Activated CD4-positive, alpha-beta T cell treated with anti-CD3 and anti-CD28 coated beads for 36 hours (primary cell): ENCODE measurements at regions not wholly inside any gene's neighbourhood (a gene's known extent, or its start where the extent isn't known, plus 50 kb on each side); places are given as distances from the start of the nearest gene placed in this dataset.

ENCODE experiments used
- ATAC-seq: fragments of 200-7000 bp; cut with Tn5 transposase; one replicate; pipeline ENCODE4 v1.10.0; 2021; ENCODE audit warnings: mild to moderate bottlenecking, moderate library complexity
- CTCF ChIA-PET: fragments of 350-600 bp; sonication (Branson Sonifier 250); formaldehyde crosslinking; loops from one replicate; lab custom pipeline; 2021; ENCODE audit warnings: antibody characterized with exemption; lab: Charles Lee
- POLR2A ChIA-PET: fragments of 350-600 bp; sonication (Branson Sonifier 250); formaldehyde crosslinking; loops from one replicate; lab custom pipeline; 2021; ENCODE audit warnings: antibody characterized with exemption, inconsistent platforms; lab: Charles Lee
- DNase-seq: peaks from one replicate; pipeline ENCODE4 v3.0.0-alpha.2; 2020
- H3K27ac Mint-ChIP-seq: one replicate; pipeline ENCODE4 v1.8.0; 2021; ENCODE audit warnings: mixed read lengths
- H3K27me3 Mint-ChIP-seq: one replicate; pipeline ENCODE4 v1.8.0; 2021; ENCODE audit warnings: mixed read lengths
- H3K36me3 Mint-ChIP-seq: one replicate; pipeline ENCODE4 v1.8.0; 2021; ENCODE audit warnings: low read depth, mixed read lengths
- H3K4me1 Mint-ChIP-seq: one replicate; pipeline ENCODE4 v1.8.0; 2021; ENCODE audit warnings: mixed read lengths
- H3K4me3 Mint-ChIP-seq: one replicate; pipeline ENCODE4 v1.8.0; 2021; ENCODE audit warnings: mild to moderate bottlenecking, moderate library complexity, mixed read lengths
- H3K9me3 Mint-ChIP-seq: one replicate; pipeline ENCODE4 v1.8.0; 2021; ENCODE audit warnings: low read depth, mixed read lengths
- intact Hi-C, 2 experiments: fragments of 100-400 bp; cut with DNase I in 1 of 2; cut with micrococcal nuclease in 1 of 2; formaldehyde crosslinking; loops; one replicate each; pipeline versions ENCODE4 v1.14.2 to v1.15.1; 2022 to 2024; cut with DNase I, micrococcal nuclease

GRCh38 chr1:212225871-212226302, 59.3 kb upstream of the PPP2R5A start:
- no peak overlapping the region for H3K4me3 Mint-ChIP-seq
- intact Hi-C loops, result no loop called here
- peak overlapping the region; percentile 35 for H3K27ac Mint-ChIP-seq
- H3K9me3 Mint-ChIP-seq, result no peaks in the 10 kb centered on the region
- POLR2A ChIA-PET, result interaction anchor here (0.6 kb wide), 1 partner anchor 115 kb away, joined by 7 read pairs; no protein-coding TSS in a partner anchor
- CTCF ChIA-PET, result interaction anchor here (0.7 kb wide), 1 partner anchor 284 kb away, joined by 4 read pairs; no protein-coding TSS in a partner anchor
- DNase-seq (no peak), ATAC-seq (peak; percentile 7)
- no peaks in the 10 kb centered on the region for H3K27me3 Mint-ChIP-seq
- peaks cover 25% of the 10 kb centered on the region for H3K4me1 Mint-ChIP-seq
- no peaks in the 10 kb centered on the region for H3K36me3 Mint-ChIP-seq

GRCh38 chr1:212226467-212226866, 58.7 kb upstream of the PPP2R5A start:
- intact Hi-C loops, result no loop called here
- Mint-ChIP-seq H3K27me3 (no peaks in the 10 kb centered on the region), H3K27ac (peak overlapping the region; percentile 35)

GRCh38 chr1:212228076-212228475, 57.1 kb upstream of the PPP2R5A start:
- POLR2A ChIA-PET, result no interaction called here
- peaks cover 31% of the 10 kb centered on the region for H3K4me1 Mint-ChIP-seq

More at GRCh38 chr1:212226467-212226866, 58.7 kb upstream of the PPP2R5A start:
- Mint-ChIP-seq H3K36me3 (no peaks in the 10 kb centered on the region), H3K4me1 (peaks cover 25% of the 10 kb centered on the region), H3K4me3 (no peak overlapping the region), H3K9me3 (no peaks in the 10 kb centered on the region)
- ChIA-PET POLR2A (no interaction called here), CTCF (no interaction called here)
- ATAC-seq (no peak), DNase-seq (no peak)

GRCh38 chr1:212228591-212229119, 56.6 kb upstream of the PPP2R5A start:
- no peaks in the 10 kb centered on the region for H3K9me3 Mint-ChIP-seq
- ChIA-PET POLR2A (no interaction called here), CTCF (interaction anchor here (1.0 kb wide), 1 partner anchor 23 kb away, joined by 3 read pairs; no protein-coding TSS in a partner anchor)
- H3K27me3 Mint-ChIP-seq, result no peaks in the 10 kb centered on the region
- ATAC-seq (no peak), DNase-seq (no peak)
- peaks cover 37% of the 10 kb centered on the region for H3K4me1 Mint-ChIP-seq
- no peak overlapping the region for H3K27ac Mint-ChIP-seq
- no peak overlapping the region for H3K4me3 Mint-ChIP-seq
- H3K36me3 Mint-ChIP-seq, result no peaks in the 10 kb centered on the region
- intact Hi-C loops, result no loop called here

More at GRCh38 chr1:212228076-212228475, 57.1 kb upstream of the PPP2R5A start:
- no peaks in the 10 kb centered on the region for H3K9me3 Mint-ChIP-seq
- ATAC-seq (no peak), DNase-seq (no peak)
- no peaks in the 10 kb centered on the region for H3K27me3 Mint-ChIP-seq
- no peak overlapping the region for H3K27ac Mint-ChIP-seq
- intact Hi-C loops, result no loop called here
- no peaks in the 10 kb centered on the region for H3K36me3 Mint-ChIP-seq
- H3K4me3 Mint-ChIP-seq, result no peak overlapping the region
- CTCF ChIA-PET, result interaction anchor here (1.0 kb wide), 1 partner anchor 24 kb away, joined by 3 read pairs; no protein-coding TSS in a partner anchor

- no peak overlapping the region for H3K4me3 Mint-ChIP-seq
- no peak for DNase-seq
- intact Hi-C loops, result loop anchor here in 1 of 2 experiments (5.0 kb wide), 2 partner anchors 197 to 292 kb away; no protein-coding TSS in a partner anchor
- H3K27ac Mint-ChIP-seq, result no peak overlapping the region
- H3K9me3 Mint-ChIP-seq, result no peaks in the 10 kb centered on the region
- no peaks in the 10 kb centered on the region for H3K36me3 Mint-ChIP-seq
- H3K4me1 Mint-ChIP-seq, result peaks cover 37% of the 10 kb centered on the region
- ChIA-PET POLR2A (no interaction called here), CTCF (no interaction called here)
- H3K27me3 Mint-ChIP-seq, result no peaks in the 10 kb centered on the region
- ATAC-seq, result no peak
Observed at GRCh38 chr1:212229654-212230053, 55.6 kb upstream of the PPP2R5A start.

GRCh38 chr1:212230329-212230728, 54.9 kb upstream of the PPP2R5A start:
- no peak overlapping the region for H3K27ac Mint-ChIP-seq
- ChIA-PET POLR2A (interaction anchor here (0.5 kb wide), 1 partner anchor 176 kb away, joined by 4 read pairs; no protein-coding TSS in a partner anchor), CTCF (interaction anchor here (0.6 kb wide), 1 partner anchor 401 kb away, joined by 3 read pairs; no protein-coding TSS in a partner anchor)
- intact Hi-C loops, result loop anchor here in 1 of 2 experiments (5.0 kb wide), 2 partner anchors 198 to 293 kb away; no protein-coding TSS in a partner anchor
- H3K4me3 Mint-ChIP-seq, result no peak overlapping the region
- DNase-seq (no peak), ATAC-seq (no peak)
- H3K4me1 Mint-ChIP-seq, result peaks cover 36% of the 10 kb centered on the region
- H3K27me3 Mint-ChIP-seq, result no peaks in the 10 kb centered on the region
- H3K9me3 Mint-ChIP-seq, result no peaks in the 10 kb centered on the region
- H3K36me3 Mint-ChIP-seq, result no peaks in the 10 kb centered on the region

GRCh38 chr1:212231372-212231771, 53.8 kb upstream of the PPP2R5A start:
- H3K9me3 Mint-ChIP-seq, result no peaks in the 10 kb centered on the region
- no peaks in the 10 kb centered on the region for H3K27me3 Mint-ChIP-seq
- ATAC-seq, result no peak
- intact Hi-C loops, result loop anchor here in 1 of 2 experiments (5.0 kb wide), 2 partner anchors 199 to 294 kb away; no protein-coding TSS in a partner anchor
- no peak for DNase-seq
- no peak overlapping the region for H3K4me3 Mint-ChIP-seq
- ChIA-PET CTCF (interaction anchor here (1.4 to 1.5 kb wide), 2 partner anchors 9 to 60 kb away, joined by 3 to 5 read pairs; no protein-coding TSS in a partner anchor), POLR2A (no interaction called here)
- H3K27ac Mint-ChIP-seq, result no peak overlapping the region
- no peaks in the 10 kb centered on the region for H3K36me3 Mint-ChIP-seq
- H3K4me1 Mint-ChIP-seq, result peaks cover 28% of the 10 kb centered on the region

- H3K9me3 Mint-ChIP-seq, result no peaks in the 10 kb centered on the region
- CTCF ChIA-PET, result interaction anchor here (0.6 to 1.5 kb wide), 4 partner anchors 10 to 224 kb away, joined by 3 to 5 read pairs (median 4); no protein-coding TSS in a partner anchor
- DNase-seq (no peak), ATAC-seq (no peak)
- H3K27ac Mint-ChIP-seq, result no peak overlapping the region
- no peak overlapping the region for H3K4me3 Mint-ChIP-seq
- H3K36me3 Mint-ChIP-seq, result no peaks in the 10 kb centered on the region
- peaks cover 26% of the 10 kb centered on the region for H3K4me1 Mint-ChIP-seq
- intact Hi-C loops, result loop anchor here in 1 of 2 experiments (5.0 kb wide), 2 partner anchors 200 to 295 kb away; no protein-coding TSS in a partner anchor
- H3K27me3 Mint-ChIP-seq, result no peaks in the 10 kb centered on the region
- POLR2A ChIA-PET, result no interaction called here
Observed at GRCh38 chr1:212232090-212232489, 53.1 kb upstream of the PPP2R5A start.

- Mint-ChIP-seq H3K27me3 (no peaks in the 10 kb centered on the region), H3K27ac (peak overlapping the region; percentile 7), H3K4me3 (no peak overlapping the region), H3K36me3 (no peaks in the 10 kb centered on the region), H3K9me3 (no peaks in the 10 kb centered on the region), H3K4me1 (peaks cover 33% of the 10 kb centered on the region)
- CTCF ChIA-PET, result no interaction called here
- DNase-seq (no peak), ATAC-seq (no peak)
- intact Hi-C loops, result loop anchor here in 1 of 2 experiments (5.0 kb wide), 2 partner anchors 201 to 296 kb away; no protein-coding TSS in a partner anchor
- POLR2A ChIA-PET, result no interaction called here
Observed at GRCh38 chr1:212233321-212233720, 51.9 kb upstream of the PPP2R5A start.

GRCh38 chr1:212234431-212235395, 50.5 kb upstream of the PPP2R5A start:
- H3K4me3 Mint-ChIP-seq, result no peak overlapping the region
- H3K27ac Mint-ChIP-seq, result peak overlapping the region; percentile 39
- CTCF ChIA-PET, result interaction anchor here (0.9 to 1.0 kb wide), 2 partner anchors 9 to 12 kb away, joined by 3 to 4 read pairs; no protein-coding TSS in a partner anchor
- no peaks in the 10 kb centered on the region for H3K9me3 Mint-ChIP-seq
- POLR2A ChIA-PET, result interaction anchor here (0.6 to 0.7 kb wide), 2 partner anchors 16 to 1106 kb away, joined by 3 to 5 read pairs; no protein-coding TSS in a partner anchor
- peaks cover 35% of the 10 kb centered on the region for H3K4me1 Mint-ChIP-seq
- ATAC-seq (peak; percentile 95), DNase-seq (peak; percentile 61)
- H3K36me3 Mint-ChIP-seq, result no peaks in the 10 kb centered on the region
- no peaks in the 10 kb centered on the region for H3K27me3 Mint-ChIP-seq
- intact Hi-C loops, result loop anchor here (1.0 to 5.0 kb wide), 6 partner anchors 15 to 297 kb away; partner anchors contain the start of gene PPP2R5A (in 1 of the 2)
